B cell (primary cell): ENCODE measurements at regions not wholly inside any gene's neighbourhood (a gene's known extent, or its start where the extent isn't known, plus 50 kb on each side); places are given as distances from the start of the nearest gene placed in this dataset.

Source experiments
- EZH2 ChIP-seq: IDR thresholded peaks from 2 replicates; pipeline ENCODE4 v1.6.1; 2012; ENCODE audit warnings: borderline replicate concordance, low read depth, mild to moderate bottlenecking, moderate library complexity, low read length; ENCODE audit not compliant: insufficient read depth, poor library complexity, severe bottlenecking
- TF ChIP-seq, protein P1 (sequence below): fragments of 200-600 bp; IDR thresholded peaks from one replicate; pipeline ENCODE4 v1.8.0; 2022; ENCODE audit warnings: antibody characterized with exemption, mild to moderate bottlenecking

DNA sequence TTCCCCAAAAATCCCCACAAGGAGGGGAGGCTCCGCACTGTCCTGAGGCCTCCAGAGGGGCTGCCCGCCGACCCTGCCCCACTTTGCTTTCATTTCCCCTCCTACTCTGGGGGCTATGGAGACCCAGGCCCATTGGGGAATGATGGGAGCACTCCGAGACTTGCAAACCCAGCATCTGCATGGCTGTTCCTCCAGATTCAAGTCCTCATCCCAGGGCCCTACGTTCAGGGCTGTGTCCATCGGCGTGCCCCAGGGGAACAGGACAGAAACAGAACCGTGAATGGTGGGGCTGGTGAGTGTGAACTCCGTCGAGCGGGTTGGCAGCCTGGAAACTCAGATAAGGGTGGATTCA lies 116.1 kb upstream of the HDAC4 start:
- TF ChIP-seq, protein P1, sequence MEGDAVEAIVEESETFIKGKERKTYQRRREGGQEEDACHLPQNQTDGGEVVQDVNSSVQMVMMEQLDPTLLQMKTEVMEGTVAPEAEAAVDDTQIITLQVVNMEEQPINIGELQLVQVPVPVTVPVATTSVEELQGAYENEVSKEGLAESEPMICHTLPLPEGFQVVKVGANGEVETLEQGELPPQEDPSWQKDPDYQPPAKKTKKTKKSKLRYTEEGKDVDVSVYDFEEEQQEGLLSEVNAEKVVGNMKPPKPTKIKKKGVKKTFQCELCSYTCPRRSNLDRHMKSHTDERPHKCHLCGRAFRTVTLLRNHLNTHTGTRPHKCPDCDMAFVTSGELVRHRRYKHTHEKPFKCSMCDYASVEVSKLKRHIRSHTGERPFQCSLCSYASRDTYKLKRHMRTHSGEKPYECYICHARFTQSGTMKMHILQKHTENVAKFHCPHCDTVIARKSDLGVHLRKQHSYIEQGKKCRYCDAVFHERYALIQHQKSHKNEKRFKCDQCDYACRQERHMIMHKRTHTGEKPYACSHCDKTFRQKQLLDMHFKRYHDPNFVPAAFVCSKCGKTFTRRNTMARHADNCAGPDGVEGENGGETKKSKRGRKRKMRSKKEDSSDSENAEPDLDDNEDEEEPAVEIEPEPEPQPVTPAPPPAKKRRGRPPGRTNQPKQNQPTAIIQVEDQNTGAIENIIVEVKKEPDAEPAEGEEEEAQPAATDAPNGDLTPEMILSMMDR: no peak
- TF ChIP-seq EZH2: no peak
